Neural progenitor cell (in vitro differentiated cells): ENCODE measurements at regions not wholly inside any gene's neighbourhood (a gene's known extent, or its start where the extent isn't known, plus 50 kb on each side); places are given as distances from the start of the nearest gene placed in this dataset.
"Not testable (repeated sequence)": the region's sequence is repeated elsewhere in the genome, so short reads cannot be mapped to it uniquely, and the experiment has no call there.

ENCODE experiments used
- DNase-seq: peaks from one replicate; pipeline ENCODE4 v3.0.0-alpha.2; 2016; ENCODE audit warnings: low spot score
- H2AFZ ChIP-seq: fragments of 200-600 bp; sonication (generic); replicated peaks from 2 replicates; pipeline ENCODE4 v1.6.1; 2016; ENCODE audit warnings: antibody characterized with exemption
- H3F3A ChIP-seq: fragments of 200-600 bp; sonication (generic); 2 replicates; pipeline ENCODE4 v1.6.1; 2016; ENCODE audit warnings: antibody characterized with exemption, low read depth
- H3K27ac ChIP-seq: fragments of 200-600 bp; sonication (generic); 2 replicates; pipeline ENCODE4 v1.5.1; 2016; ENCODE audit warnings: mild to moderate bottlenecking
- H3K27me3 ChIP-seq: fragments of 200-600 bp; sonication (generic); 2 replicates; pipeline ENCODE4 v1.6.1; 2016; ENCODE audit warnings: mild to moderate bottlenecking, moderate library complexity
- H3K36me3 ChIP-seq: fragments of 200-600 bp; sonication (generic); 2 replicates; pipeline ENCODE4 v1.5.1; 2016
- H3K4me1 ChIP-seq: fragments of 200-600 bp; sonication (generic); 2 replicates; pipeline ENCODE4 v1.6.1; 2016; ENCODE audit warnings: mixed run types
- H3K4me2 ChIP-seq: fragments of 200-600 bp; sonication (generic); 2 replicates; pipeline ENCODE4 v1.6.1; 2016
- H3K4me3 ChIP-seq: fragments of 200-600 bp; sonication (generic); 2 replicates; pipeline ENCODE4 v1.5.1; 2016
- H3K79me2 ChIP-seq: fragments of 200-600 bp; sonication (generic); 2 replicates; pipeline ENCODE4 v1.6.1; 2016; ENCODE audit warnings: low read depth
- H3K9ac ChIP-seq: fragments of 200-600 bp; sonication (generic); 2 replicates; pipeline ENCODE4 v1.6.1; 2016
- H3K9me3 ChIP-seq: fragments of 200-600 bp; sonication (generic); 2 replicates; pipeline ENCODE4 v1.5.1; 2016; ENCODE audit warnings: low read depth
- H4K20me1 ChIP-seq: fragments of 200-600 bp; sonication (generic); 2 replicates; pipeline ENCODE4 v1.6.1; 2016; ENCODE audit warnings: low read depth
- H3K27ac Mint-ChIP-seq: 3 replicates; pipeline ENCODE4 v1.8.0; 2021; ENCODE audit warnings: mixed read lengths
- H3K27me3 Mint-ChIP-seq: 2 replicates; pipeline ENCODE4 v1.8.0; 2022; ENCODE audit warnings: low read depth, mild to moderate bottlenecking, inconsistent platforms, moderate library complexity, mixed read lengths; ENCODE audit not compliant: insufficient read depth
- H3K36me3 Mint-ChIP-seq: 3 replicates; pipeline ENCODE4 v1.8.0; 2021; ENCODE audit warnings: mixed read lengths
- H3K4me1 Mint-ChIP-seq: 3 replicates; pipeline ENCODE4 v1.8.0; 2021; ENCODE audit warnings: mixed read lengths
- H3K4me3 Mint-ChIP-seq: 3 replicates; pipeline ENCODE4 v1.8.0; 2021; ENCODE audit warnings: mild to moderate bottlenecking, moderate library complexity, mixed read lengths
- H3K9me3 Mint-ChIP-seq: 3 replicates; pipeline ENCODE4 v1.8.0; 2020; ENCODE audit warnings: mixed read lengths
- EZH2 ChIP-seq: fragments of 200-600 bp; sonication (generic); IDR thresholded peaks from 2 replicates; pipeline ENCODE4 v1.6.1; 2017; ENCODE audit warnings: antibody characterized with exemption, mild to moderate bottlenecking, moderate library complexity
- EZH2phosphoT487 ChIP-seq: fragments of 200-600 bp; sonication (generic); IDR thresholded peaks from 2 replicates; pipeline ENCODE4 v1.6.1; 2017; ENCODE audit warnings: antibody characterized with exemption
- TF ChIP-seq, protein P1 (sequence below): fragments of 200-600 bp; sonication (generic); IDR thresholded peaks from 2 replicates; pipeline ENCODE4 v1.5.1; 2017; ENCODE audit warnings: antibody characterized with exemption, mild to moderate bottlenecking

GRCh38 chr7:16960337-16960965 is 78.7 kb upstream of the AGR3 start:
- DNase-seq, result no peak
- H3K4me2 ChIP-seq, result no peak overlapping the region
- H3F3A ChIP-seq, result no peaks in the 10 kb centered on the region
- Mint-ChIP-seq H3K4me1 (no peaks in the 10 kb centered on the region), H3K9me3 (peaks cover 36% of the 10 kb centered on the region), H3K27me3 (peaks cover 3% of the 10 kb centered on the region), H3K36me3 (peaks cover 24% of the 10 kb centered on the region), H3K27ac (no peak overlapping the region), H3K4me3 (no peak overlapping the region)
- no peak for TF ChIP-seq EZH2phosphoT487
- TF ChIP-seq EZH2, result no peak
- TF ChIP-seq, protein P1, sequence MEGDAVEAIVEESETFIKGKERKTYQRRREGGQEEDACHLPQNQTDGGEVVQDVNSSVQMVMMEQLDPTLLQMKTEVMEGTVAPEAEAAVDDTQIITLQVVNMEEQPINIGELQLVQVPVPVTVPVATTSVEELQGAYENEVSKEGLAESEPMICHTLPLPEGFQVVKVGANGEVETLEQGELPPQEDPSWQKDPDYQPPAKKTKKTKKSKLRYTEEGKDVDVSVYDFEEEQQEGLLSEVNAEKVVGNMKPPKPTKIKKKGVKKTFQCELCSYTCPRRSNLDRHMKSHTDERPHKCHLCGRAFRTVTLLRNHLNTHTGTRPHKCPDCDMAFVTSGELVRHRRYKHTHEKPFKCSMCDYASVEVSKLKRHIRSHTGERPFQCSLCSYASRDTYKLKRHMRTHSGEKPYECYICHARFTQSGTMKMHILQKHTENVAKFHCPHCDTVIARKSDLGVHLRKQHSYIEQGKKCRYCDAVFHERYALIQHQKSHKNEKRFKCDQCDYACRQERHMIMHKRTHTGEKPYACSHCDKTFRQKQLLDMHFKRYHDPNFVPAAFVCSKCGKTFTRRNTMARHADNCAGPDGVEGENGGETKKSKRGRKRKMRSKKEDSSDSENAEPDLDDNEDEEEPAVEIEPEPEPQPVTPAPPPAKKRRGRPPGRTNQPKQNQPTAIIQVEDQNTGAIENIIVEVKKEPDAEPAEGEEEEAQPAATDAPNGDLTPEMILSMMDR, result no peak
- no peaks in the 10 kb centered on the region for H3K79me2 ChIP-seq
- H3K9me3 ChIP-seq, result no peaks in the 10 kb centered on the region
- H4K20me1 ChIP-seq, result no peaks in the 10 kb centered on the region
- H3K9ac ChIP-seq, result no peak overlapping the region
- H3K27me3 ChIP-seq, result no peaks in the 10 kb centered on the region
- H3K4me3 ChIP-seq, result no peak overlapping the region
- peaks cover 3% of the 10 kb centered on the region for H3K4me1 ChIP-seq
- H2AFZ ChIP-seq, result no peak overlapping the region
- H3K27ac ChIP-seq, result no peak overlapping the region
- no peaks in the 10 kb centered on the region for H3K36me3 ChIP-seq

- Histone ChIP-seq H3K4me3 (no peak overlapping the region), H3K79me2 (no peaks in the 10 kb centered on the region), H3K27me3 (no peaks in the 10 kb centered on the region), H3F3A (no peaks in the 10 kb centered on the region), H3K4me2 (no peak overlapping the region), H3K9me3 (no peaks in the 10 kb centered on the region), H3K9ac (no peak overlapping the region), H3K27ac (no peak overlapping the region), H3K4me1 (peaks cover 3% of the 10 kb centered on the region), H2AFZ (no peak overlapping the region), H4K20me1 (no peaks in the 10 kb centered on the region), H3K36me3 (no peaks in the 10 kb centered on the region)
- Mint-ChIP-seq H3K4me1 (no peaks in the 10 kb centered on the region), H3K27ac (no peak overlapping the region), H3K36me3 (peaks cover 27% of the 10 kb centered on the region), H3K9me3 (peaks cover 44% of the 10 kb centered on the region), H3K27me3 (peaks cover 3% of the 10 kb centered on the region), H3K4me3 (no peak overlapping the region)
- TF ChIP-seq EZH2phosphoT487 (no peak), EZH2 (no peak)
- TF ChIP-seq, protein P1, result no peak
- no peak for DNase-seq
Measured at GRCh38 chr7:16961641-16962040, 79.9 kb upstream of the AGR3 start.

GRCh38 chr7:16963044-16963443 is 81.3 kb upstream of the AGR3 start:
- Histone ChIP-seq H4K20me1 (no peaks in the 10 kb centered on the region), H3K4me2 (no peak overlapping the region), H3K36me3 (no peaks in the 10 kb centered on the region), H3F3A (no peaks in the 10 kb centered on the region), H2AFZ (no peak overlapping the region), H3K27me3 (no peaks in the 10 kb centered on the region), H3K4me3 (no peak overlapping the region), H3K9me3 (no peaks in the 10 kb centered on the region), H3K27ac (no peak overlapping the region), H3K9ac (no peak overlapping the region), H3K79me2 (no peaks in the 10 kb centered on the region), H3K4me1 (peaks cover 3% of the 10 kb centered on the region)
- no peak for DNase-seq
- H3K27me3 Mint-ChIP-seq, result peaks cover 3% of the 10 kb centered on the region
- peaks cover under 1% of the 10 kb centered on the region for H3K4me1 Mint-ChIP-seq
- TF ChIP-seq EZH2, result no peak
- no peak for TF ChIP-seq EZH2phosphoT487
- TF ChIP-seq, protein P1, result no peak
- H3K4me3 Mint-ChIP-seq, result no peak overlapping the region
- no peak overlapping the region for H3K27ac Mint-ChIP-seq
- peaks cover 21% of the 10 kb centered on the region for H3K36me3 Mint-ChIP-seq
- H3K9me3 Mint-ChIP-seq, result peaks cover 42% of the 10 kb centered on the region

- H3K27ac ChIP-seq, H3K27me3 Mint-ChIP-seq, H3K9ac ChIP-seq, H3K79me2 ChIP-seq, H4K20me1 ChIP-seq, H3K36me3 ChIP-seq, H3F3A ChIP-seq, H3K4me3 Mint-ChIP-seq, H3K27me3 ChIP-seq, H3K27ac Mint-ChIP-seq, H3K9me3 ChIP-seq, DNase-seq, H3K4me2 ChIP-seq, H2AFZ ChIP-seq, H3K4me3 ChIP-seq: not testable (repeated sequence)
- peaks cover 15% of the 10 kb centered on the region for H3K4me1 ChIP-seq
- Mint-ChIP-seq H3K4me1 (peaks cover 24% of the 10 kb centered on the region), H3K9me3 (peaks cover 28% of the 10 kb centered on the region), H3K36me3 (peaks cover 13% of the 10 kb centered on the region)
Measured at GRCh38 chr7:16965697-16966096, 83.9 kb upstream of the AGR3 start.
